ENCODE measurements at regions not wholly inside any gene's neighbourhood (a gene's known extent, or its start where the extent isn't known, plus 50 kb on each side); places are given as distances from the start of the nearest gene placed in this dataset.

DNA sequence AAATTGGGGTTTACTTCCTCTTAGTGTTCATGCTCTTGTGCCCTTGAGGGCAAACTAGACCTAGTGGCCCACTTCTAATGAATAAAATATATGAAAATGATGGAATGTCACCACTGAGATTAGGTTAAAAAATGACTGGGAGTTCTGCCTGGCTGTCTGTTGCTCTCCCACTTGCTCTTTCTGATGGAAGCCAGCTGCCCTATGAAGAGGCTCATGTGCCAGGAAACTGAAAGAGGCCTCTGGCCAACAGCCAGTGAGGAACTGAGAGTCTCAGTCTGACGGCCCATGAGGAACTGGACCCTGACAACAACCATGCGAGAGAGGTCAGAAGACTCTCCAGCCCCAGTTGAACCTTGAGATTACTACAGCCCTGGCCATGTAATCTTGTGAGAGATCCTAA, 107.1 kb upstream of the FHIT start:
- no peak for TF ChIP-seq ZNF263 (CRISPR knock-in tag; IDR thresholded peaks at IDR 0.05)
- no peak for TF ChIP-seq CTCF (CRISPR knock-in tag; IDR thresholded peaks at IDR 0.05)
